Mesenchymal stem cell (in vitro differentiated cells and primary cell): ENCODE measurements at regions not wholly inside any gene's neighbourhood (a gene's known extent, or its start where the extent isn't known, plus 50 kb on each side); places are given as distances from the start of the nearest gene placed in this dataset.

Experiments used
- DNase-seq: peaks from one replicate; pipeline ENCODE4 v3.0.0-alpha.2; 2013
- H2AFZ ChIP-seq: one replicate; pipeline ENCODE4 v1.6.1; 2013; ENCODE audit warnings: low read depth, mild to moderate bottlenecking, control low read depth, inconsistent platforms, low read length, moderate library complexity
- H2AK5ac ChIP-seq: 2 replicates; pipeline ENCODE4 v1.6.1; 2013; ENCODE audit warnings: low read length, moderate library complexity, mild to moderate bottlenecking, inconsistent platforms; ENCODE audit not compliant: severe bottlenecking
- H2BK120ac ChIP-seq: one replicate; pipeline ENCODE4 v1.6.1; 2013; ENCODE audit warnings: low read depth, mild to moderate bottlenecking, inconsistent platforms, low read length, moderate library complexity
- H2BK12ac ChIP-seq, 2 experiments: one replicate each; pipeline ENCODE4 v1.6.1; 2013; ENCODE audit warnings: inconsistent platforms in 2 of 2, low read length in 2 of 2, mild to moderate bottlenecking in 2 of 2, moderate library complexity in 2 of 2, control low read depth in 1 of 2
- H2BK15ac ChIP-seq: one replicate; pipeline ENCODE4 v1.6.1; 2013; ENCODE audit warnings: mild to moderate bottlenecking, low read depth, inconsistent platforms; ENCODE audit not compliant: poor library complexity, severe bottlenecking
- H2BK5ac ChIP-seq: 2 replicates; pipeline ENCODE4 v1.6.1; 2013; ENCODE audit warnings: low read depth, mild to moderate bottlenecking, low read length, control low read depth, inconsistent platforms; ENCODE audit not compliant: poor library complexity, severe bottlenecking
- H3K14ac ChIP-seq, 2 experiments: one replicate each; pipeline ENCODE4 v1.6.1; 2013; ENCODE audit warnings: inconsistent platforms in 2 of 2, low read length in 2 of 2, control low read depth in 1 of 2, mild to moderate bottlenecking in 1 of 2, moderate library complexity in 1 of 2
- H3K18ac ChIP-seq, 2 experiments: one replicate each; pipeline ENCODE4 v1.6.1; 2013; ENCODE audit warnings: inconsistent platforms in 2 of 2, low read length in 2 of 2, control low read depth in 1 of 2, low read depth in 1 of 2, mild to moderate bottlenecking in 1 of 2
- H3K23ac ChIP-seq, 2 experiments: one replicate each; pipeline ENCODE4 v1.6.1; 2013; ENCODE audit warnings: inconsistent platforms in 2 of 2, low read length in 2 of 2, mild to moderate bottlenecking in 2 of 2, moderate library complexity in 2 of 2, control low read depth in 1 of 2
- H3K27ac ChIP-seq: 2 replicates; pipeline ENCODE4 v1.5.1; 2013; ENCODE audit warnings: mild to moderate bottlenecking, moderate library complexity, low read length, control low read depth, inconsistent platforms; ENCODE audit not compliant: poor library complexity, severe bottlenecking
- H3K27me3 ChIP-seq, 2 experiments: 2 replicates each; pipeline versions ENCODE4 v1.6.1 to v1.7.0; 2013; ENCODE audit warnings: low read length in 2 of 2, mild to moderate bottlenecking in 2 of 2, moderate library complexity in 2 of 2, control low read depth in 1 of 2, inconsistent platforms in 1 of 2; ENCODE audit not compliant: control insufficient read depth in 1 of 2, insufficient read depth in 1 of 2
- H3K36me3 ChIP-seq, 2 experiments: 2 replicates each; pipeline versions ENCODE4 v1.6.1 to v1.7.0; 2013; ENCODE audit warnings: low read length in 2 of 2, control low read depth in 1 of 2, inconsistent platforms in 1 of 2, low read depth in 1 of 2, mild to moderate bottlenecking in 1 of 2; ENCODE audit not compliant: insufficient read depth in 2 of 2, control insufficient read depth in 1 of 2
- H3K4ac ChIP-seq, 2 experiments: one replicate each; pipeline ENCODE4 v1.6.1; 2013; ENCODE audit warnings: inconsistent platforms in 2 of 2, low read length in 2 of 2, mild to moderate bottlenecking in 2 of 2, moderate library complexity in 2 of 2, control low read depth in 1 of 2, low read depth in 1 of 2
- H3K4me1 ChIP-seq: 2 replicates; pipeline ENCODE4 v1.6.1; 2013; ENCODE audit warnings: low read depth, low read length, control low read depth; ENCODE audit not compliant: control insufficient read depth, insufficient read depth
- H3K4me2 ChIP-seq: 2 replicates; pipeline ENCODE4 v1.6.1; 2013; ENCODE audit warnings: low read length, mild to moderate bottlenecking, inconsistent platforms; ENCODE audit not compliant: poor library complexity, severe bottlenecking
- H3K4me3 ChIP-seq, 2 experiments: 2 replicates each; pipeline versions ENCODE4 v1.5.1 to v1.7.0; 2013; ENCODE audit warnings: low read length in 2 of 2, mild to moderate bottlenecking in 2 of 2, control low read depth in 1 of 2, low read depth in 1 of 2; ENCODE audit not compliant: insufficient read depth in 1 of 2
- H3K79me1 ChIP-seq: replicated peaks from 2 replicates; pipeline ENCODE4 v1.6.1; 2013; ENCODE audit warnings: mild to moderate bottlenecking, control low read depth, low read length, inconsistent platforms; ENCODE audit not compliant: poor library complexity, severe bottlenecking
- H3K9ac ChIP-seq: 2 replicates; pipeline ENCODE4 v1.7.0; 2013; ENCODE audit warnings: mild to moderate bottlenecking, low read length, moderate library complexity
- H3K9me3 ChIP-seq: 2 replicates; pipeline ENCODE4 v1.7.0; 2013; ENCODE audit warnings: mild to moderate bottlenecking, low read length; ENCODE audit not compliant: control insufficient read depth
- H4K8ac ChIP-seq: one replicate; pipeline ENCODE4 v1.6.1; 2013; ENCODE audit warnings: inconsistent platforms, mild to moderate bottlenecking, low read length, moderate library complexity
- H4K91ac ChIP-seq: one replicate; pipeline ENCODE4 v1.6.1; 2013; ENCODE audit warnings: mild to moderate bottlenecking, low read length, inconsistent platforms
- WGBS: methylation state at CpG from one replicate; pipeline ENCODE4 v1.1.7; 2013; ENCODE audit warnings: mixed read lengths; 5-methylcytosine and 5-hydroxymethylcytosine counted together

GRCh38 chr17:6212766-6213165 lies 142.6 kb downstream of the WSCD1 start:
- Histone ChIP-seq H3K9ac (no peak overlapping the region), H3K4me3 (no peak overlapping the region), H2BK5ac (no peak overlapping the region), H3K36me3 (no peaks in the 10 kb centered on the region), H3K14ac (no peak overlapping the region), H3K9me3 (no peaks in the 10 kb centered on the region), H2BK120ac (no peak overlapping the region), H3K4me1 (no peaks in the 10 kb centered on the region), H4K91ac (no peak overlapping the region), H3K79me1 (no peaks in the 10 kb centered on the region), H4K8ac (no peak overlapping the region), H2AK5ac (no peak overlapping the region), H3K23ac (no peak overlapping the region), H2BK15ac (no peak overlapping the region), H2BK12ac (no peak overlapping the region), H3K18ac (no peak overlapping the region), H3K27me3 (peaks cover 3 to 63% of the 10 kb centered on the region in 2 experiments), H3K4me2 (no peak overlapping the region), H3K27ac (no peak overlapping the region), H3K4ac (no peak overlapping the region), H2AFZ (no peak overlapping the region)
- WGBS: 85% methylated on average over 3 of the region's 5 CpGs
- DNase-seq: no peak

GRCh38 chr17:6209829-6210228 lies 139.7 kb downstream of the WSCD1 start:
- no peak for DNase-seq
- Histone ChIP-seq H3K14ac (no peak overlapping the region), H3K27ac (no peak overlapping the region), H3K27me3 (peaks cover 3 to 72% of the 10 kb centered on the region in 2 experiments), H3K4me2 (no peak overlapping the region), H2BK12ac (no peak overlapping the region), H3K9me3 (no peaks in the 10 kb centered on the region), H3K36me3 (no peaks in the 10 kb centered on the region), H3K23ac (no peak overlapping the region), H4K91ac (no peak overlapping the region), H3K79me1 (no peaks in the 10 kb centered on the region), H3K4ac (no peak overlapping the region), H2BK15ac (no peak overlapping the region), H3K4me3 (no peak overlapping the region), H3K18ac (no peak overlapping the region), H2BK120ac (no peak overlapping the region), H2AFZ (no peak overlapping the region), H2AK5ac (no peak overlapping the region), H3K9ac (no peak overlapping the region), H3K4me1 (no peaks in the 10 kb centered on the region), H4K8ac (no peak overlapping the region), H2BK5ac (no peak overlapping the region)
- 79% methylated on average over 5 of the region's 5 CpGs for WGBS

- no peak overlapping the region for H3K4ac ChIP-seq
- H3K27me3 ChIP-seq: peaks cover 3 to 73% of the 10 kb centered on the region in 2 experiments
- H2AFZ ChIP-seq: no peak overlapping the region
- no peak overlapping the region for H3K23ac ChIP-seq
- H3K14ac ChIP-seq: no peak overlapping the region
- no peaks in the 10 kb centered on the region for H3K36me3 ChIP-seq
- no peak overlapping the region for H2BK5ac ChIP-seq
- no peak overlapping the region for H4K8ac ChIP-seq
- WGBS: 87% methylated on average over 10 of the region's 16 CpGs
- H2BK15ac ChIP-seq: no peak overlapping the region
- H3K27ac ChIP-seq: no peak overlapping the region
- no peak overlapping the region for H2BK120ac ChIP-seq
- H3K9ac ChIP-seq: no peak overlapping the region
- H2AK5ac ChIP-seq: no peak overlapping the region
- no peaks in the 10 kb centered on the region for H3K79me1 ChIP-seq
- no peaks in the 10 kb centered on the region for H3K4me1 ChIP-seq
- H3K18ac ChIP-seq: no peak overlapping the region
- no peak overlapping the region for H3K4me3 ChIP-seq
- no peak overlapping the region for H4K91ac ChIP-seq
- no peak for DNase-seq
- no peak overlapping the region for H2BK12ac ChIP-seq
- H3K9me3 ChIP-seq: no peaks in the 10 kb centered on the region
- H3K4me2 ChIP-seq: no peak overlapping the region
These were observed 138.5 kb downstream of the WSCD1 start for GRCh38 chr17:6208608-6209180.

- H2AFZ ChIP-seq: no peak overlapping the region
- no peak overlapping the region for H2AK5ac ChIP-seq
- no peak overlapping the region for H2BK120ac ChIP-seq
- no peak overlapping the region for H2BK5ac ChIP-seq
- WGBS: 79% methylated on average over 5 of the region's 6 CpGs
- no peak overlapping the region for H3K14ac ChIP-seq
- no peak overlapping the region for H3K18ac ChIP-seq
- H3K27me3 ChIP-seq: peaks cover 0 to 69% of the 10 kb centered on the region in 2 experiments
- H3K4me3 ChIP-seq: no peak overlapping the region
- no peak overlapping the region for H3K4ac ChIP-seq
- H4K8ac ChIP-seq: no peak overlapping the region
- H2BK12ac ChIP-seq: no peak overlapping the region
- no peak overlapping the region for H4K91ac ChIP-seq
- no peaks in the 10 kb centered on the region for H3K36me3 ChIP-seq
- H3K9ac ChIP-seq: no peak overlapping the region
- DNase-seq: no peak
- H3K79me1 ChIP-seq: no peaks in the 10 kb centered on the region
- H3K23ac ChIP-seq: no peak overlapping the region
- no peaks in the 10 kb centered on the region for H3K4me1 ChIP-seq
- H3K4me2 ChIP-seq: no peak overlapping the region
- no peak overlapping the region for H2BK15ac ChIP-seq
- H3K27ac ChIP-seq: no peak overlapping the region
- no peaks in the 10 kb centered on the region for H3K9me3 ChIP-seq
These were observed 135.3 kb downstream of the WSCD1 start for GRCh38 chr17:6205525-6205924.
